H1 (cell line): ENCODE measurements at regions not wholly inside any gene's neighbourhood (a gene's known extent, or its start where the extent isn't known, plus 50 kb on each side); places are given as distances from the start of the nearest gene placed in this dataset.

Experiments
- CTCF ChIA-PET: fragments of 300-600 bp; sonication (Branson Sonifier 250); formaldehyde crosslinking; loops from one replicate; lab custom pipeline; 2021; ENCODE audit not compliant: partially characterized antibody; lab: Charles Lee
- POLR2A ChIA-PET: fragments of 300-600 bp; sonication (Branson Sonifier 250); formaldehyde crosslinking; loops from one replicate; lab custom pipeline; 2021; ENCODE audit warnings: inconsistent platforms; ENCODE audit not compliant: partially characterized antibody; lab: Charles Lee
- DNase-seq, 2 experiments: peaks; one replicate each; pipeline versions ENCODE4 v3.0.0 to v3.0.0-alpha.2; 2010 to 2022; ENCODE audit warnings: low spot score in 2 of 2, low read depth in 1 of 2, mixed read lengths in 1 of 2
- FAIRE-seq: peaks from 2 replicates; lab custom pipeline; 2011; peaks lifted over from hg19 to GRCh38; lab: Jason Lieb, UNC
- H2AFZ ChIP-seq: 2 replicates; pipeline ENCODE4 v1.8.1; 2012; ENCODE audit warnings: low read length, inconsistent platforms
- H2AK5ac ChIP-seq: 2 replicates; pipeline ENCODE4 v1.6.1; 2013; ENCODE audit warnings: low read depth, low read length
- H2BK120ac ChIP-seq: replicated peaks from 2 replicates; pipeline ENCODE3; 2013; ENCODE audit warnings: low read depth, low read length, inconsistent platforms
- H2BK12ac ChIP-seq: 2 replicates; pipeline ENCODE4 v1.6.1; 2013; ENCODE audit warnings: low read depth, low read length
- H2BK15ac ChIP-seq: 2 replicates; pipeline ENCODE4 v1.6.1; 2013; ENCODE audit warnings: low read length
- H2BK20ac ChIP-seq: 2 replicates; pipeline ENCODE4 v1.6.1; 2013; ENCODE audit warnings: low read length
- H2BK5ac ChIP-seq: 2 replicates; pipeline ENCODE4 v1.6.1; 2013; ENCODE audit warnings: low read depth, low read length
- H3K14ac ChIP-seq: 2 replicates; pipeline ENCODE4 v1.6.1; 2013; ENCODE audit warnings: inconsistent platforms; ENCODE audit not compliant: insufficient read length
- H3K18ac ChIP-seq: 2 replicates; pipeline ENCODE4 v1.6.1; 2013; ENCODE audit warnings: low read length; ENCODE audit errors: extremely low read depth
- H3K23ac ChIP-seq: 2 replicates; pipeline ENCODE4 v1.6.1; 2013; ENCODE audit warnings: inconsistent platforms; ENCODE audit not compliant: insufficient read length
- H3K23me2 ChIP-seq: 2 replicates; pipeline ENCODE4 v1.6.1; 2013; ENCODE audit warnings: low read depth, low read length
- H3K27ac ChIP-seq: 2 replicates; pipeline ENCODE4 v1.6.1; 2011; ENCODE audit warnings: low read depth, low read length, inconsistent platforms
- H3K27me3 ChIP-seq, 4 experiments: replicated peaks in 1 of 4; 1 replicate in 1 of 4; 2 replicates in 3 of 4; pipeline versions ENCODE4 v1.6.1 to v1.8.1; 2011 to 2013; ENCODE audit warnings: low read length in 3 of 4, mild to moderate bottlenecking in 3 of 4, inconsistent platforms in 2 of 4, mixed read lengths in 2 of 4, moderate library complexity in 1 of 4; ENCODE audit not compliant: control insufficient read depth in 3 of 4, insufficient read depth in 3 of 4; ENCODE audit errors: extremely low read depth in 1 of 4
- H3K36me3 ChIP-seq, 4 experiments: 2 replicates each; pipeline versions ENCODE4 v1.6.1 to v1.8.1; 2011 to 2013; ENCODE audit warnings: mild to moderate bottlenecking in 4 of 4, low read length in 3 of 4, moderate library complexity in 2 of 4, control low read depth in 1 of 4, inconsistent platforms in 1 of 4; ENCODE audit not compliant: insufficient read depth in 4 of 4, control insufficient read depth in 2 of 4
- H3K4ac ChIP-seq: replicated peaks from 2 replicates; pipeline ENCODE3; 2013; ENCODE audit warnings: low read length, low read depth, mixed read lengths, inconsistent platforms; ENCODE audit not compliant: insufficient read length
- H3K4me1 ChIP-seq, 4 experiments: replicated peaks in 1 of 4; 1 replicate in 1 of 4; 2 replicates in 3 of 4; pipeline versions ENCODE4 v1.6.1 to v1.8.1; 2011 to 2013; ENCODE audit warnings: low read length in 3 of 4, inconsistent platforms in 2 of 4, mixed read lengths in 1 of 4; ENCODE audit not compliant: insufficient read depth in 4 of 4, control insufficient read depth in 3 of 4
- H3K4me2 ChIP-seq, 2 experiments: 2 replicates each; pipeline versions ENCODE4 v1.6.1 to v1.8.1; 2011 to 2013; ENCODE audit warnings: low read depth in 2 of 2, low read length in 2 of 2, control low read depth in 1 of 2, inconsistent platforms in 1 of 2, mild to moderate bottlenecking in 1 of 2; ENCODE audit not compliant: insufficient read depth in 1 of 2
- H3K4me3 ChIP-seq, 4 experiments: fragments of 200-600, 300-600 bp in 1 of 4; sonication (generic), shearing (Covaris generic), sonication (Bioruptor Twin) in 1 of 4; 2 replicates each; pipeline versions ENCODE4 v1.5.1 to v1.8.1; 2011 to 2016; ENCODE audit warnings: low read length in 4 of 4, low read depth in 3 of 4, control low read depth in 2 of 4, inconsistent platforms in 2 of 4, mild to moderate bottlenecking in 2 of 4, mixed read lengths in 1 of 4, moderate library complexity in 1 of 4; ENCODE audit not compliant: insufficient read depth in 2 of 4; ENCODE audit errors: extremely low read depth in 1 of 4
- H3K56ac ChIP-seq: replicated peaks from 2 replicates; pipeline ENCODE3; 2013; ENCODE audit warnings: low read depth, mild to moderate bottlenecking, mixed read lengths, low read length, inconsistent platforms; ENCODE audit not compliant: insufficient read length
- H3K79me1 ChIP-seq: 2 replicates; pipeline ENCODE4 v1.6.1; 2013; ENCODE audit warnings: low read depth, low read length, control low read depth
- H3K79me2 ChIP-seq, 2 experiments: 2 replicates each; pipeline versions ENCODE4 v1.6.1 to v1.8.1; 2012 to 2013; ENCODE audit warnings: low read length in 2 of 2, mild to moderate bottlenecking in 2 of 2, inconsistent platforms in 1 of 2; ENCODE audit not compliant: insufficient read depth in 2 of 2, control insufficient read depth in 1 of 2
- H3K9ac ChIP-seq, 4 experiments: replicated peaks in 1 of 4; 1 replicate in 1 of 4; 2 replicates in 3 of 4; pipeline versions ENCODE4 v1.6.1 to v1.8.1; 2011 to 2013; ENCODE audit warnings: low read depth in 3 of 4, low read length in 3 of 4, control low read depth in 2 of 4, mild to moderate bottlenecking in 2 of 4, moderate library complexity in 2 of 4, inconsistent platforms in 1 of 4; ENCODE audit errors: extremely low read depth in 1 of 4
- H3K9me3 ChIP-seq, 2 experiments: 2 replicates each; pipeline versions ENCODE4 v1.6.1 to v1.8.1; 2012 to 2013; ENCODE audit warnings: mild to moderate bottlenecking in 2 of 2, moderate library complexity in 2 of 2, control low read depth in 1 of 2, inconsistent platforms in 1 of 2, low read depth in 1 of 2, low read length in 1 of 2, mixed read lengths in 1 of 2; ENCODE audit not compliant: insufficient read depth in 2 of 2
- H4K20me1 ChIP-seq, 2 experiments: replicated peaks in 1 of 2; 2 replicates each; pipeline versions ENCODE3 to v1.8.1; 2011 to 2013; ENCODE audit warnings: inconsistent platforms in 2 of 2, low read length in 2 of 2, mild to moderate bottlenecking in 1 of 2; ENCODE audit not compliant: insufficient read depth in 2 of 2, control insufficient read depth in 1 of 2
- H4K5ac ChIP-seq: 2 replicates; pipeline ENCODE4 v1.6.1; 2013; ENCODE audit warnings: low read length, low read depth, mixed read lengths, inconsistent platforms; ENCODE audit not compliant: insufficient read length
- H4K8ac ChIP-seq: 2 replicates; pipeline ENCODE4 v1.8.0; 2013; ENCODE audit warnings: mild to moderate bottlenecking, moderate library complexity, low read length, inconsistent platforms; ENCODE audit not compliant: insufficient read depth; ENCODE audit errors: extremely low read depth
- H4K91ac ChIP-seq: replicated peaks from 2 replicates; pipeline ENCODE3; 2013; ENCODE audit warnings: low read length, mixed read lengths, inconsistent platforms; ENCODE audit not compliant: insufficient read length
- E2F6 ChIP-seq: IDR thresholded peaks from 2 replicates; pipeline ENCODE4 v1.6.1; 2012; ENCODE audit warnings: inconsistent platforms
- WGBS, 2 experiments: shearing (Covaris generic) in 1 of 2; methylation state at CpG; one replicate each; pipeline versions ENCODE4 v1.1.6 to v1.1.7; 2013 to 2015; ENCODE audit warnings: low lambda C conversion rate in 2 of 2, mixed read lengths in 2 of 2, inconsistent platforms in 1 of 2, low coverage in 1 of 2, missing lambda C conversion rate in 1 of 2; ENCODE audit not compliant: insufficient replicate concordance in 2 of 2, insufficient coverage in 1 of 2, insufficient read length in 1 of 2; ENCODE audit errors: extremely low coverage in 1 of 2, missing lambda C conversion rate in 1 of 2; 5-methylcytosine and 5-hydroxymethylcytosine counted together

- no peak overlapping the region for H3K14ac ChIP-seq
- H2BK5ac ChIP-seq: no peak overlapping the region
- no peaks in the 10 kb centered on the region for H3K79me1 ChIP-seq
- H3K18ac ChIP-seq: no peak overlapping the region
- peak; percentile 92 for FAIRE-seq
- DNase-seq: peak in 1 of 2 experiments; percentile 54
- H2BK12ac ChIP-seq: no peak overlapping the region
- no peaks in the 10 kb centered on the region for H3K36me3 ChIP-seq
- H2AFZ ChIP-seq: peak overlapping the region; percentile 25
- no peak overlapping the region for H4K8ac ChIP-seq
- no peak overlapping the region for H3K9ac ChIP-seq
- no peak overlapping the region for H2BK20ac ChIP-seq
- H3K4me3 ChIP-seq: no peak overlapping the region
- H3K4me2 ChIP-seq: no peak overlapping the region
- ChIA-PET CTCF (interaction anchor here (0.7 to 3.0 kb wide), 9 partner anchors 11 to 721 kb away, joined by 3 to 23 read pairs (median 3); no protein-coding TSS in a partner anchor), POLR2A (no interaction called here)
- no peaks in the 10 kb centered on the region for H3K79me2 ChIP-seq
- H3K23ac ChIP-seq: no peak overlapping the region
- no peak overlapping the region for H2AK5ac ChIP-seq
- WGBS, 2 experiments: 41% methylated on average over 4 of the region's 4 CpGs; no CpG with 5 or more reads in 1 of the 2 experiments
- H2BK15ac ChIP-seq: no peak overlapping the region
- no peak overlapping the region for H4K91ac ChIP-seq
- H3K27ac ChIP-seq: no peak overlapping the region
- H4K20me1 ChIP-seq: no peaks in the 10 kb centered on the region
- no peak overlapping the region for H3K4ac ChIP-seq
- no peak overlapping the region for H4K5ac ChIP-seq
- H3K23me2 ChIP-seq: no peaks in the 10 kb centered on the region
- no peaks in the 10 kb centered on the region for H3K4me1 ChIP-seq
- H3K27me3 ChIP-seq: no peaks in the 10 kb centered on the region
- H3K9me3 ChIP-seq: no peaks in the 10 kb centered on the region
- H3K56ac ChIP-seq: no peak overlapping the region
- no peak overlapping the region for H2BK120ac ChIP-seq
- TF ChIP-seq E2F6: no peak
Observed at GRCh38 chr14:94707494-94707893, 62.4 kb downstream of the GSC start.
